ENCODE measurements at regions not wholly inside any gene's neighbourhood (a gene's known extent, or its start where the extent isn't known, plus 50 kb on each side); places are given as distances from the start of the nearest gene placed in this dataset.

- no peak for TF ChIP-seq CTCF (IDR thresholded peaks at IDR 0.05; ENCODE audit: extremely low read depth, insufficient read depth, missing control alignments)
- DNase-seq (ENCODE audit: low spot score) = no peak
- in situ Hi-C loops (cut with MboI; ENCODE audit: low pct_unique_long_range_greater_than_20kb, low sequenced_read_pairs, unreplicated experiment) = no loop called here
Measured at GRCh38 chr1:239322369-239322768, 64.0 kb upstream of the CHRM3 start.

- DNase-seq (ENCODE audit: low spot score) = no peak
- in situ Hi-C loops (cut with MboI; ENCODE audit: low pct_unique_long_range_greater_than_20kb, low sequenced_read_pairs, unreplicated experiment) = no loop called here
- no peak for TF ChIP-seq CTCF (IDR thresholded peaks at IDR 0.05; ENCODE audit: extremely low read depth, insufficient read depth, missing control alignments)
Measured at GRCh38 chr1:239321877-239322276, 64.5 kb upstream of the CHRM3 start.

GRCh38 chr1:239317948-239318347 lies 68.4 kb upstream of the CHRM3 start:
- TF ChIP-seq CTCF (IDR thresholded peaks at IDR 0.05; ENCODE audit: extremely low read depth, insufficient read depth, missing control alignments) = no peak
- in situ Hi-C loops (cut with MboI; ENCODE audit: low pct_unique_long_range_greater_than_20kb, low sequenced_read_pairs, unreplicated experiment) = no loop called here
- DNase-seq (ENCODE audit: low spot score) = no peak

GRCh38 chr1:239315631-239316217 lies 70.6 kb upstream of the CHRM3 start:
- DNase-seq (ENCODE audit: low spot score) = no peak
- in situ Hi-C loops (cut with MboI; ENCODE audit: low pct_unique_long_range_greater_than_20kb, low sequenced_read_pairs, unreplicated experiment) = no loop called here
- no peak for TF ChIP-seq CTCF (IDR thresholded peaks at IDR 0.05; ENCODE audit: extremely low read depth, insufficient read depth, missing control alignments)

- TF ChIP-seq CTCF (IDR thresholded peaks at IDR 0.05; ENCODE audit: extremely low read depth, insufficient read depth, missing control alignments) = no peak
- in situ Hi-C loops (cut with MboI; ENCODE audit: low pct_unique_long_range_greater_than_20kb, low sequenced_read_pairs, unreplicated experiment) = no loop called here
- DNase-seq (ENCODE audit: low spot score) = no peak
Measured at GRCh38 chr1:239311331-239311730, 75.0 kb upstream of the CHRM3 start.

- peak; percentile 75 for TF ChIP-seq CTCF (IDR thresholded peaks at IDR 0.05; ENCODE audit: extremely low read depth, insufficient read depth, missing control alignments)
- DNase-seq (ENCODE audit: low spot score) = peak; percentile 5
- in situ Hi-C loops (cut with MboI; ENCODE audit: low pct_unique_long_range_greater_than_20kb, low sequenced_read_pairs, unreplicated experiment) = no loop called here
Measured at GRCh38 chr1:239308701-239309333, 77.6 kb upstream of the CHRM3 start.
